AG10803 (cell line): ENCODE measurements at regions not wholly inside any gene's neighbourhood (a gene's known extent, or its start where the extent isn't known, plus 50 kb on each side); places are given as distances from the start of the nearest gene placed in this dataset.

Experiments used
- DNase-seq: peaks from one replicate; pipeline ENCODE4 v3.0.0; 2010; ENCODE audit warnings: low read depth
- H3K4me3 ChIP-seq: 2 replicates; pipeline ENCODE4 v1.5.1; 2011; ENCODE audit warnings: mild to moderate bottlenecking, low read length, control low read depth
- TF ChIP-seq, protein P1 (sequence below): conservative IDR thresholded peaks from 2 replicates; pipeline ENCODE4 v1.5.1; 2011; ENCODE audit warnings: mild to moderate bottlenecking, low read length, control low read depth, inconsistent platforms

DNA sequence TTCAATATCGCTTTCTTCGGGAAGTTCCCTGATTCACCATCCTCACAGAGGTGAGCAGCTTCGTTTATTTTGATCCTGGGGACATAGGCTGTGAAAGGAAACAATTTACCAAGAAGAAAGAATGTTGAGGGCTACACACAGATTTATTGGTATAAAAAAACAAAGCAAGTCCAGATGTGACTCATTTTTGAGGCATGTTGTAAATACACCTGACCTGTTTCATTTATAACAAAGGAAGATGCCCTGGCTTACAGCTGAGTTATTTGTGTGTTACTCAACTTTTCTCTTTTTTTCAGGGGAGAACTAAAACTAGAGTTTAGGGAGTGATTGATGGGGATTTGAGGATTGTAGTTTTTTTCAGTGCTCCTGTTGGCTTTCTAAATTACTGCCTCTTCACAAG, 489.5 kb downstream of the CBLN4 start:
- TF ChIP-seq, protein P1, sequence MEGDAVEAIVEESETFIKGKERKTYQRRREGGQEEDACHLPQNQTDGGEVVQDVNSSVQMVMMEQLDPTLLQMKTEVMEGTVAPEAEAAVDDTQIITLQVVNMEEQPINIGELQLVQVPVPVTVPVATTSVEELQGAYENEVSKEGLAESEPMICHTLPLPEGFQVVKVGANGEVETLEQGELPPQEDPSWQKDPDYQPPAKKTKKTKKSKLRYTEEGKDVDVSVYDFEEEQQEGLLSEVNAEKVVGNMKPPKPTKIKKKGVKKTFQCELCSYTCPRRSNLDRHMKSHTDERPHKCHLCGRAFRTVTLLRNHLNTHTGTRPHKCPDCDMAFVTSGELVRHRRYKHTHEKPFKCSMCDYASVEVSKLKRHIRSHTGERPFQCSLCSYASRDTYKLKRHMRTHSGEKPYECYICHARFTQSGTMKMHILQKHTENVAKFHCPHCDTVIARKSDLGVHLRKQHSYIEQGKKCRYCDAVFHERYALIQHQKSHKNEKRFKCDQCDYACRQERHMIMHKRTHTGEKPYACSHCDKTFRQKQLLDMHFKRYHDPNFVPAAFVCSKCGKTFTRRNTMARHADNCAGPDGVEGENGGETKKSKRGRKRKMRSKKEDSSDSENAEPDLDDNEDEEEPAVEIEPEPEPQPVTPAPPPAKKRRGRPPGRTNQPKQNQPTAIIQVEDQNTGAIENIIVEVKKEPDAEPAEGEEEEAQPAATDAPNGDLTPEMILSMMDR: no peak
- no peak for DNase-seq

DNA sequence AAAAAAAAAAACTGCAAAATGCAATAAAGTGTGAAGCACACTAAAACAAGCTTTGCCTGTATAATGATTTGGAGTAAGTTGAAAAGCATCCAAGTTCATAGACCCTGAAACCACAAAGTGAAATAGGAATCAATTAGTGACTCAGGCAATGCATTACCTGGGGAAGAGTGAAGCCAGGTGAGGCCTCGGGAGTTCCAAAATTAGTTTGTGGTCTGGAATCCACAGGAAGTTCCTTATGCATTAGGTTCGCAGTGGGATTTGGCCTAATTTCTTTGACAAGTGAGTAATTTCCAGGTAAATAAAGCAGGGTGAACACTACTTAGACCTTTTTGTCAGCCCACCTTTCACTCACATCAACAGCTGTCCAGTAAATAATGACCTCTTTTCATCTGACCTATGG, 490.8 kb downstream of the CBLN4 start:
- TF ChIP-seq, protein P1: no peak
- DNase-seq: no peak
- no peak overlapping the region for H3K4me3 ChIP-seq

More for the DNA sequence above, 489.5 kb downstream of the CBLN4 start:
- no peak overlapping the region for H3K4me3 ChIP-seq

DNA sequence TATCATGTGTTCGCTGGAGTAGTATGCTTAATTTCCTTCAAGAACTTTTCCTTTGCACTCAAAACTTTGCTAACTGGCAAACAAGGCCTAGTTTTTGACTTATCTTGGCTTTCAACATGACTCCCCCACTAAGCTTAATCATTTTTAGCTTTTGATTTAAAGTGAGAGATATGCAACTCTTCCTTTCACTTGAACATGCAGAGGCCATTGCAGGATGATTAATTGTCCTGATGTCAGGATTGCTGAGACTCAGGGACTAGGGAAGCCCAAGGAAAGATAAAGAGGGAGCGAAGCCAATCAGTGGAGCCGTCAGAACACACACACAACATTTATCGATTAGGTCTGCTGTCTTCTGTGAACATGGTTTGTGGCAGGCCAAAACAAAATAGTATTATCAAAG, 491.4 kb downstream of the CBLN4 start:
- TF ChIP-seq, protein P1: no peak
- H3K4me3 ChIP-seq: no peak overlapping the region
- no peak for DNase-seq

DNA sequence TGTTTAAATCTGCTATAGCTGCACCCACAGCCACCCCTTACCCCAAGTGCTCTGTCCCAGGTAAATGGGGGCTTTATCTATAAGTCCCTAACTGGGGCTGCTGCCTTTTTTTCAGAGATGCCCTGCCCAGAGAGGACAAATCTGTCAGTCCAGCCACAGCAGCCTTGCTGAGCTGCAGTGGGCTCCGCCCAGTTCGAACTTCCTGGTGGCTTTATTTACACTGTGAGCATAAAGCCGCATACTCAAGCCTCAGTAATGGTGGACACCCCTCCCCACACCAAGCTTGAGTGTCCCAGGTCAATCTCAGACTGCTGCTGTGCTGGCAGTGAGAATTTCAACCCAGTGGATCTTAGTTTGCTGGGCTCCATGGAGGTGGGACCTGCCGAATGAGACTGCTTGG, 505.2 kb downstream of the CBLN4 start:
- TF ChIP-seq, protein P1: no peak
- H3K4me3 ChIP-seq: no peak overlapping the region
- DNase-seq: no peak

DNA sequence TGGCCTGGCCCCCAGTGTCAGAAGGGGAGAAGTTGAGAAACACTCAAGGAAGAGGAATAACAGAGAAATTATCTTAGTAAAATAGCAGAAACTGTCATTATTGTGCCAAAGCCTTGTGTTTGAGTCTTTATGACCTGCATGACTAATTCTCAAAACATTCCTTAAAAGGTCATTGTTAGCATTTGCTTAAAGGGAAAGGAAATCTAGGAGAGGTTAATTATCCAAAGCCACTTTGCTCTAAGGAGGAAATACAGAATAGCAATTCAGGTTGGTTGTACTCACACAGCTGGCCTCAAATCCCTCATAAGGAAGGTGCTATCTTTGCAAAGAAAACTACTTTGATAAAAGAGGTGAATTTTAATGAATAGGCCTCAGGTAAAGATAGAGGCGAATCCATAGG, 516.7 kb downstream of the CBLN4 start:
- DNase-seq: no peak
- TF ChIP-seq, protein P1: no peak
- H3K4me3 ChIP-seq: no peak overlapping the region

DNA sequence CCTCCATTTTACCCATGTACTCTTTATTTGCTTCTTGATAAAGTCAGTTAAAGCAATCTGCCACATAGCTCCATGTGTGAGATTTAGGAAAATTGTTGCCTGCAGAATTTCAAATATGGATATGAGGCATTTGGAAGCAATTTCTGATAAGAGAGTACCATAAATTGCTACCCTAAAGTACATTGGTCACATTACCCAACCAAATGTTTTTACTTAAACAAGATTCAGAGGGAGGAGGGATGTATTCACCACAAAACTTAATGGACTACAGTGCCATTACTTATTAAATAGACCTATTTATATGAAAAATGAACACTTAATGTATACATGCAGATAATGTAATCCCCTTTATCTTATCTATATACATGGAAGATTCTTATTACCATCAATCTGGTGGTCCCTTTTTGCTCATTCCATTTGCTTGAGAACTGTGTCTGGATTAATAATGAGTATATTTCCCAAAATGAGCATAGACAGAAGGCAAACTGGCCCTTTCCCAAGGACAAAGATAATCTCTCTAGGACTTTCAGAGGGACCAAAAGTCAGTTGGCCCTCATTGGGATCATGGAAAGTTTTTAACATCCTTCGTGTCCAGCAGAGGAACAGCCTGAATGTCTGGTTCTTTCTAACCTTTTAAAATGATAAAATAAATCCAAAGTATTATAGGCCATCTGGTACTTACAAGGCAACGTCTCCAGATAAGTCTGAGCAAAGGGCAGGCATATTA, 526.4 kb downstream of the CBLN4 start:
- TF ChIP-seq, protein P1: no peak
- DNase-seq: no peak
- H3K4me3 ChIP-seq: no peak overlapping the region

DNA sequence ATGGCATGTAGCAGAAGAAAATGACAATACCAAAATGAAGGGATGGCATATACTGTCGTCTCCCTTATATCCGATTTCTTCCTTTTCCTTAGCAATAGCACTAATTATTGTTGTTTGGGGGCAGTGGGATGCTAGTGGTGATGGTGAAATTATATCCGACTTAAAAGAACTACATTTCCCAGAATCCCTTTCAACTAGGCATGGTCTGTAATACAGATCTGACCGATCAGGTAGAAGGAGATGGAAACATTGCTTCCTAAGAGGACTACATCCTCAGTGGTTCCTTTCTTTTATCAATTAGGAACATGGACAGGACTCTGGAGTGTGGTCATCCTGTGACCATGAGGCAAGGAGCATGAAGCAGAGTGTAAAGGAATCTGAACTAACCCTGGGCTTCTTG, 532.6 kb downstream of the CBLN4 start:
- no peak for DNase-seq
- TF ChIP-seq, protein P1: no peak
- no peak overlapping the region for H3K4me3 ChIP-seq
